Muscle of leg (tissue), 3 donors: ENCODE measurements at regions not wholly inside any gene's neighbourhood (a gene's known extent, or its start where the extent isn't known, plus 50 kb on each side); places are given as distances from the start of the nearest gene placed in this dataset.

ENCODE experiments used
- DNase-seq: peaks from one replicate; pipeline ENCODE4 v3.0.0; 2013
- H3K27ac ChIP-seq: one replicate; pipeline ENCODE4 v1.5.1; 2013; ENCODE audit warnings: mild to moderate bottlenecking, low read length, control low read depth
- H3K27me3 ChIP-seq: one replicate; pipeline ENCODE4 v1.6.1; 2013; ENCODE audit warnings: low read length; ENCODE audit not compliant: control insufficient read depth, insufficient read depth
- H3K36me3 ChIP-seq: one replicate; pipeline ENCODE4 v1.6.1; 2013; ENCODE audit warnings: low read length; ENCODE audit not compliant: control insufficient read depth, insufficient read depth
- H3K4me1 ChIP-seq: one replicate; pipeline ENCODE4 v1.6.1; 2013; ENCODE audit warnings: low read length; ENCODE audit not compliant: control insufficient read depth, insufficient read depth
- H3K4me3 ChIP-seq: one replicate; pipeline ENCODE4 v1.5.1; 2013; ENCODE audit warnings: low read length, control low read depth
- H3K9me3 ChIP-seq: replicated peaks from 2 replicates; pipeline ENCODE4 v1.6.1; 2013; ENCODE audit warnings: low read depth, low read length; ENCODE audit not compliant: control insufficient read depth
- WGBS: methylation state at CpG from one replicate; pipeline ENCODE4 v1.1.5; 2013; ENCODE audit warnings: missing lambda C conversion rate; ENCODE audit not compliant: insufficient coverage; 5-methylcytosine and 5-hydroxymethylcytosine counted together

DNA sequence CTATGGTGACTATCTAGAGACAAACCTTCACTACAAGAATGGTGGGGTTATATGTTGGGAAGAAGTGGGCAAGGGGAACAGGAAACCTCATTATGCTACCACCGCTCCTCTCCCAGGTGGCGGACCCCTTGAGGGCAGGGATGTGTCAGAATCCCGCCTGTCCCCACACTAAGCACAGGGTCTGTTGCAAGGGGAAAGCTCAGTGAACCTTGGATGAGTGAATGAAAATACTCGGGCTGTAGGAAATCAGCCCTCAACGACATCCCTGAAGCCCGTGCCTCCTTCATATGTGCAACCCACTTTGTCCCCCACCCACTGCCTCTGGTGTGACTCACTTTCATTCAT is 68.2 kb upstream of the AMPD3 start:
- Histone ChIP-seq H3K36me3 (no peaks in the 10 kb centered on the region), H3K27ac (peak overlapping the region; percentile 82), H3K9me3 (no peaks in the 10 kb centered on the region), H3K4me3 (no peak overlapping the region), H3K27me3 (peaks cover 8% of the 10 kb centered on the region), H3K4me1 (peaks cover 19% of the 10 kb centered on the region)
- DNase-seq, result no peak
- no CpG with 5 or more reads among the region's 6 CpGs for WGBS

DNA sequence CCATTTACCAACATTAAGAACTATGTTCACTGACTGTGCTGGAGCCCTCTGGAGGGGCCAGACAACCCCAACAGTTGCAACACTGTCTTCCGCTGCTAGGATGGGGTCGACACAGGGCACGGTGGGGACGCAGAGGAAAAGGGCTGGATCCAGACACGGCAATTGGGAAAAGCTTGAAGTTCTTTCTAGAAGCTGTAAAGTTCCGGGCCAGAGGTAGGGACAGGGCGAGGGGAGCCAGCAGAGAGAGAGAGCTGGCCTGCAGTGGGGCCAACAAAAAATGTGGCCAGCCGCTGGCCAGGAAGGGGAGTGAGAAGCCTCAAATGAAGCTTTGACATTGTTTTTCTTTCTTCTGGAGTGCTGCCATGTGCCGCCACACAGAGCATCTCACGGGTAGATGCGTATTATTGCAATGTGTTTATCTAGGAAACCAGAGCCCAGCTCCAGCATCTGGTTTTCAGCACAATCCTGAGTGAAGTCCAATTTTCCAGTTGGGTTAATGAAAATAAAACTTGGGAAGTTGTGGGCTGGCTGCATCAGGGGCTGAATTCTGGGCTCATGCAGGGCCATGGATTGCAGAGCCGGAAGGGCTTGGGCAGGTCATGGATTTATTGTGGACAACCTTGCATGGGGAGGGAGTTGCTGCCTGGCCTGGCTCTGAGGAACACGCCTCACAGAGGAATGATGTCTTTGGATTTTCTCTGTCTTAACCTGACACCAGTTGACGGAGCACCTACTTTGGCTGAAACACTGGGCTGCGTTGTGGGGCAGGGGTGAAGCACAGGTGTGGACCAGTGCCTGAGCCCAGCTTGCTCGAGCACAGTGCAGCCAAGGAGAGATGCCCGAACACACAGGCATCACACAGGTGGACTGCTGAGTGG is 67.6 kb upstream of the AMPD3 start:
- no peak overlapping the region for H3K4me3 ChIP-seq
- peaks cover 19% of the 10 kb centered on the region for H3K4me1 ChIP-seq
- H3K27ac ChIP-seq, result peak overlapping the region; percentile 82
- H3K27me3 ChIP-seq, result peaks cover 8% of the 10 kb centered on the region
- H3K9me3 ChIP-seq, result no peaks in the 10 kb centered on the region
- 21% methylated on average over 16 of the region's 17 CpGs for WGBS
- no peaks in the 10 kb centered on the region for H3K36me3 ChIP-seq
- peak; percentile 94 for DNase-seq

DNA sequence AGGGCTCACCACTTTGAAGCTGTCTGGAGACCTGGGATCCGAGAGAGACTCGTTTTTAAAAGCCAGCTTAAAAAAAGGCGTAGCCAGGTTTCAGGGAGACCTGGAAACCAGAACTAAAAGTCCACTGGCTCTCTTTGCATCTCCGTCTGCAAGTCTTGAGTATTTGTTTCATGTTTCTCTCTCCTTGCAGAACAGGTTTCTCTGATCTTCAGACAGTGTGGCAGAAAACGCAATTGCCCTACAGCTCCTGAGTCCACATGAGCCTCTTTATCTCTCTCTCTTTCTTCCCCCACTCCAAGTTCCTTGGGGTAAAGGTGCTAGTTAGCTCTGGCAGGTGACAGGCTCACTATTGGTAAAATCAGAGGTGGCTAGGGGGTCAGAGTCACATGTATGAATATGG is 67.0 kb upstream of the AMPD3 start:
- no peaks in the 10 kb centered on the region for H3K9me3 ChIP-seq
- H3K4me3 ChIP-seq, result no peak overlapping the region
- H3K36me3 ChIP-seq, result no peaks in the 10 kb centered on the region
- WGBS, result 36% methylated on average over 4 of the region's 5 CpGs
- H3K27me3 ChIP-seq, result peaks cover 8% of the 10 kb centered on the region
- DNase-seq, result peak; percentile 45
- H3K4me1 ChIP-seq, result peaks cover 19% of the 10 kb centered on the region
- peak overlapping the region; percentile 72 for H3K27ac ChIP-seq

DNA sequence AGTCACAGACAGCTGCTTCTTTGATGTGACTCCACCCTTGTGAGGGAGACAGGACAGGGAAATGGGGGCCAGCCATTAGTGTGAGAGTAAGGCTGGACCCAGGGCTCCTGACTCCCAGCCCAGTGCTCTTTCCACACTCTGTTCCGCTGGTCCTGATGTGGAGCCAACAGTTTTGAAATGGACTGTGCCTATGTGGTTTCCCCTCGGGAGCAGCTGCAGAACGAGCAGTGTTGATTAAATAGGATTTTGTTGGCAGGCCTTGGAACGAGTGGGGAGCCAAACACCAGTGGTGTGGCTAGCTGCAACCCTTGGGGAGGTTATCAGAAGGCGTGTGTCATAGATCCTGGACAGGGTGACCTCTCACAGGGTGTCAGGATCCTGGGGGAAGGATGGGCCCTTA is 66.5 kb upstream of the AMPD3 start:
- no peak for DNase-seq
- 42% methylated on average over 3 of the region's 5 CpGs for WGBS
- H3K4me1 ChIP-seq, result peaks cover 19% of the 10 kb centered on the region
- H3K9me3 ChIP-seq, result no peaks in the 10 kb centered on the region
- peaks cover 8% of the 10 kb centered on the region for H3K27me3 ChIP-seq
- H3K27ac ChIP-seq, result no peak overlapping the region
- no peaks in the 10 kb centered on the region for H3K36me3 ChIP-seq
- no peak overlapping the region for H3K4me3 ChIP-seq

- Histone ChIP-seq H3K4me1 (peaks cover 19% of the 10 kb centered on the region), H3K27me3 (peaks cover 8% of the 10 kb centered on the region), H3K9me3 (no peaks in the 10 kb centered on the region), H3K27ac (no peak overlapping the region), H3K36me3 (no peaks in the 10 kb centered on the region), H3K4me3 (no peak overlapping the region)
- DNase-seq, result no peak
These were observed 64.7 kb upstream of the AMPD3 start for GRCh38 chr11:10390375-10390774.

DNA sequence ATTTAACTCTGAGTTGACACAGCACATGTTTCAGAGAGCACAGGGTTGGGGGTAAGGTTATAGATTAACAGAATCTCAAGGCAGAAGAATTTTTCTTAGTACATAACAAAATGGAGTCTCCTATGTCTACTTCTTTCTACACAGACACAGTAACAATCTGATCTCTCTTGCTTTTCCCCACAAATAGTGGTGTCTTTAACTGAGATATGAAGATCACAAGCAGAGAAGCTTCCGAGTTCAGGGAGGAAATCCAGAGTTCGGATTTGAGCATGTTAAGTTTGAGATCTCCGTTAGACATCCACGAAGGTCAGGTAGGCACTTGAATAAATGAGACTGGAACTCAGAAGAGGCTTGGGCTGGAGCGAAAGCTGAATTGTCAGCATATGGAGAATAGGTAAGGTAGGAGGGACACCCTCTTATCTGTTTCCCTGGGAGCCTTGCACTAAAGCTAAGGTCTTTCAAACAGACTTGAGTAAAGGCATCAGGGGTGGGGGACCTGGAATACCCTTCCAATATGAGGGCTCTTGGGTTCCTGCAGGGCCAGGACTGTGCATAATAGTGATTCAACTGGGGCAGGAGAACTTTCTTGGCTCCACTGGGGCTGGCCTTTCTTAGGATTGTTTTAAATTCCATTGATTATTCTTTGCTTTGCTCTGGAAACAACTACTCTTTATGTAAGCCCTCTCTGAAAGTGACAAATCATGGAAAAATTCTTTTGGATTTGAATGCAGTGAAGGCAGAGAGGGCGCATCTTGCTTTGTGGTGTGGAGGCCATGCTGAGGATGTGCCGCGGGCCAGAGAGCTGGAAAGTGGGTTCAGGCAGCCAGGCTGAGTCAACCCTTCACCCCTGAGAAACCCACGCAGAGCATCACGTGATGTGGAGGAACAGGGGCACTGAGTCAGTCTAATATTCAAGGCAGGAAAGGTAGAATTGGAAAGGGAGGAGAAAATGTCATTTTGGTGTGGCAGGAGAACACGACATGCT is 62.7 kb upstream of the AMPD3 start:
- no peak for DNase-seq
- H3K4me3 ChIP-seq, result no peak overlapping the region
- peaks cover 9% of the 10 kb centered on the region for H3K4me1 ChIP-seq
- H3K27ac ChIP-seq, result no peak overlapping the region
- H3K9me3 ChIP-seq, result no peaks in the 10 kb centered on the region
- no peaks in the 10 kb centered on the region for H3K36me3 ChIP-seq
- 80% methylated on average over 11 of the region's 11 CpGs for WGBS
- H3K27me3 ChIP-seq, result peaks cover 5% of the 10 kb centered on the region

DNA sequence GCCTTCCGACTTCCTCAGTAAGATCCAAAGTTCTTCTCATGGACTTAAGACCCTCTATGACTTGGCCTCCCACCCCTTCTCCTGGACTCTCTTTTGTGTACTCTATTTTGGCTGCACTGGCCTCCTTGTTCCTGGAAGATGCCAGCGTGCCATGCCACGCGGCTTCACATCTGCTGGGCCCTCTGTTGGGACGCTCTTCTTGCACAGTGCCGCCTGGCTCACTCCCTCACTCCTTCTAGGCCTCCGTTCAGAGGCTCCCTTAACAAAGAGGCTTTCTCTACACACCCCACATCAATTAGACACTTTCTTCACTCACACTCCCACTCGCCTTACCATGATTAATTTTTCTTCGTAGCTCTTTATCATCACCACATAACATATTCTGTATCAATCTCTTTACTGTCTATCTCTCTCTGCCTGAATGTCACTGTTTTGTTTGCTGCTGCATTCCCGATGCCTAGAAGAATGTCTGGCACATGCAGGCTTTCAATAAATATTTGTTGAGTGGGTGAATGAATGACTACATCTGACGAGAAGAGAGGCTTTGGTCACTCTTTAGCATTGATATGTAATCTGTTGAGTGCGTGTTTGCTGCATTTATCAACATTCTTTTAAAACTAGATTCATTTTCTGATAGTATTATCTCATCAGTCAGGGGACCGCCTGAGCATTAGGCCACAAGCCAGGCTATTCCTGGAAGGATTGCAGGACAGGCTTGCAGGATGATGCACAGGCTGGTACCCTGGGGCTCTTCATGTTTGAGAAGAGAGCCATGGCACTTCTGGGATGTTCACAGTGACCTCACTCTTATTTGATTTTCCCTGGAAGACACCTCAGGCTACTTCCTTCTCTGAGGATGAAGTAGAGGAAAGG is 60.6 kb upstream of the AMPD3 start:
- Histone ChIP-seq H3K4me3 (no peak overlapping the region), H3K27ac (no peak overlapping the region), H3K36me3 (no peaks in the 10 kb centered on the region), H3K27me3 (peaks cover 4% of the 10 kb centered on the region), H3K4me1 (peaks cover 6% of the 10 kb centered on the region), H3K9me3 (no peaks in the 10 kb centered on the region)
- 86% methylated on average over 9 of the region's 13 CpGs for WGBS
- no peak for DNase-seq

- 68% methylated on average over 4 of the region's 6 CpGs for WGBS
- Histone ChIP-seq H3K27me3 (peaks cover 4% of the 10 kb centered on the region), H3K4me1 (peaks cover 6% of the 10 kb centered on the region), H3K9me3 (no peaks in the 10 kb centered on the region), H3K4me3 (no peak overlapping the region), H3K27ac (no peak overlapping the region), H3K36me3 (no peaks in the 10 kb centered on the region)
- DNase-seq, result peak; percentile 40
These were observed 59.7 kb upstream of the AMPD3 start for GRCh38 chr11:10395166-10395897.

DNA sequence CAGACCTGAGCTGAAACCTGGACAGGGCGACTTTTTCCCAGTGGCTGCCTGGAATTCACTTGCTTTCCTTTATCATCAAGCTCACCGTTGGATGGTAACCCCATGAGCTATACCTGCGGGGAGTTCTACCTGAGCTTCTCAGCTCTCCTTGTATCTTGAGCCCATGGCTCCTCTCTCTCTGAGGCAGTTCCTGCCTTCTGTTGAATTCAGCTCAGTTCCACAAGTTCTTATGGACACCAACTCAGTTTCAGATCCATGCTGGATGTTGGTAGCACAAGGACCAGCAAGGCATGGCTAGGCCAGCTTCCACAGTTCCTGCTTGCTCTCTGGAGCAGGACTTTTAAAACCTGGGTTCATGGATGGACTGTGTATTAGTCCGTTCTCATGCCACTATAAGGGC is 58.3 kb upstream of the AMPD3 start:
- Histone ChIP-seq H3K4me1 (peaks cover 6% of the 10 kb centered on the region), H3K27ac (no peak overlapping the region), H3K36me3 (no peaks in the 10 kb centered on the region), H3K27me3 (peaks cover 4% of the 10 kb centered on the region), H3K4me3 (no peak overlapping the region), H3K9me3 (no peaks in the 10 kb centered on the region)
- no peak for DNase-seq
- WGBS, result 89% methylated on average over 4 of the region's 4 CpGs
